Vagina (tissue), 2 donors: ENCODE measurements at regions not wholly inside any gene's neighbourhood (a gene's known extent, or its start where the extent isn't known, plus 50 kb on each side); places are given as distances from the start of the nearest gene placed in this dataset.

Experiments used
- POLR2A ChIP-seq, 2 donors: fragments of 450-650 bp; IDR thresholded peaks; one replicate each; pipeline ENCODE4 v1.6.1; 2017; ENCODE audit warnings: antibody characterized with exemption in 2 of 2, mild to moderate bottlenecking in 2 of 2, moderate library complexity in 2 of 2
- TF ChIP-seq, protein P1 (sequence below), 3 experiments: fragments of 450-650 bp in 2 of 3; fragments of 200-600 bp in 1 of 3; sonication (generic) in 1 of 3; IDR thresholded peaks; one replicate each; pipeline ENCODE4 v1.5.1; 2017 to 2019; ENCODE audit warnings: antibody characterized with exemption in 3 of 3, mild to moderate bottlenecking in 2 of 3, moderate library complexity in 2 of 3

GRCh38 chr6:6704103-6705060 is 115.9 kb downstream of the LY86 start:
- no peak for TF ChIP-seq POLR2A (IDR thresholded peaks at IDR 0.05)
- TF ChIP-seq, protein P1, sequence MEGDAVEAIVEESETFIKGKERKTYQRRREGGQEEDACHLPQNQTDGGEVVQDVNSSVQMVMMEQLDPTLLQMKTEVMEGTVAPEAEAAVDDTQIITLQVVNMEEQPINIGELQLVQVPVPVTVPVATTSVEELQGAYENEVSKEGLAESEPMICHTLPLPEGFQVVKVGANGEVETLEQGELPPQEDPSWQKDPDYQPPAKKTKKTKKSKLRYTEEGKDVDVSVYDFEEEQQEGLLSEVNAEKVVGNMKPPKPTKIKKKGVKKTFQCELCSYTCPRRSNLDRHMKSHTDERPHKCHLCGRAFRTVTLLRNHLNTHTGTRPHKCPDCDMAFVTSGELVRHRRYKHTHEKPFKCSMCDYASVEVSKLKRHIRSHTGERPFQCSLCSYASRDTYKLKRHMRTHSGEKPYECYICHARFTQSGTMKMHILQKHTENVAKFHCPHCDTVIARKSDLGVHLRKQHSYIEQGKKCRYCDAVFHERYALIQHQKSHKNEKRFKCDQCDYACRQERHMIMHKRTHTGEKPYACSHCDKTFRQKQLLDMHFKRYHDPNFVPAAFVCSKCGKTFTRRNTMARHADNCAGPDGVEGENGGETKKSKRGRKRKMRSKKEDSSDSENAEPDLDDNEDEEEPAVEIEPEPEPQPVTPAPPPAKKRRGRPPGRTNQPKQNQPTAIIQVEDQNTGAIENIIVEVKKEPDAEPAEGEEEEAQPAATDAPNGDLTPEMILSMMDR (IDR thresholded peaks at IDR 0.05), result no peak
